Suppressor macrophage treated with lipopolysaccharide for 4 hours (primary cell): ENCODE measurements at regions not wholly inside any gene's neighbourhood (a gene's known extent, or its start where the extent isn't known, plus 50 kb on each side); places are given as distances from the start of the nearest gene placed in this dataset.

Experiments used
- DNase-seq: peaks from one replicate; pipeline ENCODE4 v3.0.0-alpha.2; 2020

- DNase-seq = no peak
These were observed 483.6 kb downstream of the TAFA4 start for GRCh38 chr3:68448510-68449383.

- no peak for DNase-seq
These were observed 484.5 kb downstream of the TAFA4 start for GRCh38 chr3:68447885-68448284.

- no peak for DNase-seq
These were observed 491.3 kb downstream of the TAFA4 start for GRCh38 chr3:68441054-68441453.

- no peak for DNase-seq
These were observed 495.5 kb downstream of the TAFA4 start for GRCh38 chr3:68436619-68437401.

- DNase-seq = no peak
These were observed 503.9 kb downstream of the TAFA4 start for GRCh38 chr3:68428495-68428894.

- no peak for DNase-seq
These were observed 507.4 kb downstream of the TAFA4 start for GRCh38 chr3:68424796-68425460.

GRCh38 chr3:68408626-68409025 lies 523.7 kb downstream of the TAFA4 start:
- no peak for DNase-seq

GRCh38 chr3:68403741-68404140 lies 528.6 kb downstream of the TAFA4 start:
- DNase-seq = no peak

GRCh38 chr3:68402235-68402918 lies 530.0 kb downstream of the TAFA4 start:
- DNase-seq = no peak

- DNase-seq = no peak
These were observed 553.7 kb downstream of the TAFA4 start for GRCh38 chr3:68378631-68379030.

GRCh38 chr3:68373727-68374126 lies 558.6 kb downstream of the TAFA4 start:
- no peak for DNase-seq

- no peak for DNase-seq
These were observed 568.6 kb downstream of the TAFA4 start for GRCh38 chr3:68363796-68364195.

- DNase-seq = no peak
These were observed 571.9 kb downstream of the TAFA4 start for GRCh38 chr3:68360492-68360891.

GRCh38 chr3:68345781-68346180 lies 586.6 kb downstream of the TAFA4 start:
- no peak for DNase-seq

GRCh38 chr3:68342426-68342825 lies 589.9 kb downstream of the TAFA4 start:
- no peak for DNase-seq

GRCh38 chr3:68336042-68336441 lies 596.3 kb downstream of the TAFA4 start:
- no peak for DNase-seq

GRCh38 chr3:68334367-68334986 lies 597.9 kb downstream of the TAFA4 start:
- DNase-seq = no peak

GRCh38 chr3:68328049-68328448 lies 604.3 kb downstream of the TAFA4 start:
- DNase-seq = no peak

- DNase-seq = no peak
These were observed 616.4 kb downstream of the TAFA4 start for GRCh38 chr3:68315964-68316363.

GRCh38 chr3:68315546-68315945 lies 616.8 kb downstream of the TAFA4 start:
- DNase-seq = no peak

GRCh38 chr3:68306571-68306970 lies 625.8 kb downstream of the TAFA4 start:
- no peak for DNase-seq

GRCh38 chr3:68295457-68295856 lies 636.9 kb downstream of the TAFA4 start:
- DNase-seq = no peak
